Panc1 (cell line): ENCODE measurements at regions not wholly inside any gene's neighbourhood (a gene's known extent, or its start where the extent isn't known, plus 50 kb on each side); places are given as distances from the start of the nearest gene placed in this dataset.

Experiments used
- POLR2AphosphoS5 ChIP-seq: IDR thresholded peaks from 2 replicates; pipeline ENCODE4 v1.6.1; 2012; ENCODE audit warnings: mild to moderate bottlenecking, low read depth, low read length, moderate library complexity
- REST ChIP-seq, 2 experiments: IDR thresholded peaks; 2 replicates each; pipeline ENCODE4 v1.6.1; 2011 to 2012; ENCODE audit warnings: low read depth in 2 of 2, control low read depth in 1 of 2, low read length in 1 of 2, mild to moderate bottlenecking in 1 of 2, moderate library complexity in 1 of 2; ENCODE audit not compliant: insufficient read depth in 1 of 2
- TCF7L2 ChIP-seq: IDR thresholded peaks from 2 replicates; pipeline ENCODE4 v1.6.1; 2011; ENCODE audit warnings: mild to moderate bottlenecking, low read depth, low read length, inconsistent platforms
- TF ChIP-seq, protein P1 (sequence below): fragments of 450-650 bp; IDR thresholded peaks from 2 replicates; pipeline ENCODE4 v1.5.1; 2017; ENCODE audit warnings: mild to moderate bottlenecking

DNA sequence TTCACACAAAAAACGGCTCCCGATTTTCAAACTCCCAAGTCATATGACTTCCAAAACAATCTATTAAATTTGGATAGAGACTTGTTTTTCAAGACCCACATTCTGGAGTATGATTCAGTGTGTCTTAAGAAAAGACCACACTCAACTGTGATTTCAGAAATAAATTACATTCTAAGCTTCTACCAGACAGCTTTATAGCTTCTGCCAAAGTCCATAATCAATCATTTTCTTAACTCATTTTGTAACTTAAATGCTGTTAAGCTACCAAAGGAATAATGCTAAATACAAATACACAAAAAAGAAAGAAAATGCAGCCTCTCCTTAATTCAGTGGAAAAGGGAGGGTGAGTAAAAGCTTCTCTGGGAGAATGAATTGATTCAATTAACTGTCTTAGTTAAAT, 192.3 kb upstream of the P2RY1 start:
- TF ChIP-seq, protein P1, sequence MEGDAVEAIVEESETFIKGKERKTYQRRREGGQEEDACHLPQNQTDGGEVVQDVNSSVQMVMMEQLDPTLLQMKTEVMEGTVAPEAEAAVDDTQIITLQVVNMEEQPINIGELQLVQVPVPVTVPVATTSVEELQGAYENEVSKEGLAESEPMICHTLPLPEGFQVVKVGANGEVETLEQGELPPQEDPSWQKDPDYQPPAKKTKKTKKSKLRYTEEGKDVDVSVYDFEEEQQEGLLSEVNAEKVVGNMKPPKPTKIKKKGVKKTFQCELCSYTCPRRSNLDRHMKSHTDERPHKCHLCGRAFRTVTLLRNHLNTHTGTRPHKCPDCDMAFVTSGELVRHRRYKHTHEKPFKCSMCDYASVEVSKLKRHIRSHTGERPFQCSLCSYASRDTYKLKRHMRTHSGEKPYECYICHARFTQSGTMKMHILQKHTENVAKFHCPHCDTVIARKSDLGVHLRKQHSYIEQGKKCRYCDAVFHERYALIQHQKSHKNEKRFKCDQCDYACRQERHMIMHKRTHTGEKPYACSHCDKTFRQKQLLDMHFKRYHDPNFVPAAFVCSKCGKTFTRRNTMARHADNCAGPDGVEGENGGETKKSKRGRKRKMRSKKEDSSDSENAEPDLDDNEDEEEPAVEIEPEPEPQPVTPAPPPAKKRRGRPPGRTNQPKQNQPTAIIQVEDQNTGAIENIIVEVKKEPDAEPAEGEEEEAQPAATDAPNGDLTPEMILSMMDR = no peak
- no peak for TF ChIP-seq TCF7L2
- no peak for TF ChIP-seq REST (IDR thresholded peaks at IDR 0.05; ENCODE audit: insufficient read depth in 1 of 2, low read depth in 2 of 2, low read length in 1 of 2)
- no peak for TF ChIP-seq POLR2AphosphoS5
